ENCODE measurements at regions not wholly inside any gene's neighbourhood (a gene's known extent, or its start where the extent isn't known, plus 50 kb on each side); places are given as distances from the start of the nearest gene placed in this dataset.

- H3K9ac ChIP-seq (ENCODE audit: extremely low read depth, low read length, poor library complexity, severe bottlenecking): no peak overlapping the region
- TF ChIP-seq CTCF (conservative IDR thresholded peaks at IDR 0.05): no peak
- no peaks in the 10 kb centered on the region for H3K9me3 ChIP-seq (ENCODE audit: control insufficient read depth, low read length)
- H3K27ac Mint-ChIP-seq: no peak overlapping the region
- no peaks in the 10 kb centered on the region for H3K9me3 Mint-ChIP-seq
- no peaks in the 10 kb centered on the region for H3K36me3 ChIP-seq (ENCODE audit: control insufficient read depth, insufficient read depth, low read length)
- H3K4me1 ChIP-seq (ENCODE audit: control insufficient read depth, insufficient read depth, low read length): peaks cover 19% of the 10 kb centered on the region
- no peaks in the 10 kb centered on the region for H3K27me3 ChIP-seq (ENCODE audit: control insufficient read depth, insufficient read depth, low read length, poor library complexity, severe bottlenecking)
- DNase-seq: no peak
- H3K4me3 Mint-ChIP-seq: no peak overlapping the region
- peaks cover 5% of the 10 kb centered on the region for H3K27me3 Mint-ChIP-seq (ENCODE audit: insufficient read depth)
- H3K4me1 Mint-ChIP-seq: peaks cover 52% of the 10 kb centered on the region
- H3K4me3 ChIP-seq (ENCODE audit: low read length): peak overlapping the region; percentile 43
- no peak overlapping the region for H3K27ac ChIP-seq (ENCODE audit: low read depth, low read length)
- H3K36me3 Mint-ChIP-seq (ENCODE audit: low read depth): no peaks in the 10 kb centered on the region
- 61 to 86% methylated on average over 1 of the region's 1 CpG for WGBS, 2 experiments (ENCODE audit: insufficient coverage in 1 of 2, insufficient read length in 1 of 2)
Measured at GRCh38 chr4:79497001-79497400, 89.0 kb upstream of the GK2 start.

GRCh38 chr4:79495447-79495846 is 87.4 kb upstream of the GK2 start:
- H3K36me3 ChIP-seq (ENCODE audit: control insufficient read depth, insufficient read depth, low read length): no peaks in the 10 kb centered on the region

GRCh38 chr4:79492148-79492547 is 84.1 kb upstream of the GK2 start:
- Histone ChIP-seq H3K9me3 (ENCODE audit: control insufficient read depth, low read length) (no peaks in the 10 kb centered on the region), H3K27ac (ENCODE audit: low read depth, low read length) (no peak overlapping the region), H3K36me3 (ENCODE audit: control insufficient read depth, insufficient read depth, low read length) (no peaks in the 10 kb centered on the region), H3K4me3 (ENCODE audit: low read length) (no peak overlapping the region), H3K9ac (ENCODE audit: extremely low read depth, low read length, poor library complexity, severe bottlenecking) (no peak overlapping the region), H3K4me1 (ENCODE audit: control insufficient read depth, insufficient read depth, low read length) (peaks cover 5% of the 10 kb centered on the region), H3K27me3 (ENCODE audit: control insufficient read depth, insufficient read depth, low read length, poor library complexity, severe bottlenecking) (no peaks in the 10 kb centered on the region)
- Mint-ChIP-seq H3K4me1 (peaks cover 46% of the 10 kb centered on the region), H3K4me3 (no peak overlapping the region), H3K27ac (no peak overlapping the region), H3K36me3 (ENCODE audit: low read depth) (no peaks in the 10 kb centered on the region), H3K27me3 (ENCODE audit: insufficient read depth) (peaks cover 11% of the 10 kb centered on the region), H3K9me3 (no peaks in the 10 kb centered on the region)
- WGBS, 2 experiments (ENCODE audit: insufficient coverage in 1 of 2, insufficient read length in 1 of 2): 93 to 100% methylated on average over 1 to 3 of the region's 3 CpGs
- no peak for DNase-seq
- TF ChIP-seq CTCF (conservative IDR thresholded peaks at IDR 0.05): no peak

More at GRCh38 chr4:79495447-79495846, 87.4 kb upstream of the GK2 start:
- no peaks in the 10 kb centered on the region for H3K36me3 Mint-ChIP-seq (ENCODE audit: low read depth)
- no peak overlapping the region for H3K27ac ChIP-seq (ENCODE audit: low read depth, low read length)
- no peaks in the 10 kb centered on the region for H3K9me3 ChIP-seq (ENCODE audit: control insufficient read depth, low read length)
- peak overlapping the region; percentile 16 for H3K4me3 ChIP-seq (ENCODE audit: low read length)
- H3K4me1 Mint-ChIP-seq: peaks cover 59% of the 10 kb centered on the region
- peaks cover 11% of the 10 kb centered on the region for H3K27me3 Mint-ChIP-seq (ENCODE audit: insufficient read depth)
- H3K27me3 ChIP-seq (ENCODE audit: control insufficient read depth, insufficient read depth, low read length, poor library complexity, severe bottlenecking): no peaks in the 10 kb centered on the region
- TF ChIP-seq CTCF (conservative IDR thresholded peaks at IDR 0.05): no peak
- peak overlapping the region; percentile 24 for H3K27ac Mint-ChIP-seq
- peak; percentile 59 for DNase-seq
- H3K4me1 ChIP-seq (ENCODE audit: control insufficient read depth, insufficient read depth, low read length): peaks cover 19% of the 10 kb centered on the region
- no peaks in the 10 kb centered on the region for H3K9me3 Mint-ChIP-seq
- WGBS, 2 experiments (ENCODE audit: insufficient coverage in 1 of 2, insufficient read length in 1 of 2): 18 to 50% methylated on average over 1 of the region's 1 CpG
- no peak overlapping the region for H3K9ac ChIP-seq (ENCODE audit: extremely low read depth, low read length, poor library complexity, severe bottlenecking)
- H3K4me3 Mint-ChIP-seq: no peak overlapping the region

Measured in endodermal cell (in vitro differentiated cells).